Lower leg skin (tissue), 3 donors: ENCODE measurements at regions not wholly inside any gene's neighbourhood (a gene's known extent, or its start where the extent isn't known, plus 50 kb on each side); places are given as distances from the start of the nearest gene placed in this dataset.

Source experiments
- CTCF ChIP-seq, 3 donors: fragments of 450-650 bp; IDR thresholded peaks; one replicate each; pipeline ENCODE4 v1.5.1; 2016; ENCODE audit warnings: antibody characterized with exemption in 3 of 3, mild to moderate bottlenecking in 3 of 3, moderate library complexity in 2 of 3
- POLR2A ChIP-seq, 2 donors: fragments of 450-650 bp; IDR thresholded peaks; one replicate each; pipeline ENCODE4 v1.6.1; 2016 to 2017; ENCODE audit warnings: antibody characterized with exemption in 2 of 2, mild to moderate bottlenecking in 1 of 2, moderate library complexity in 1 of 2

GRCh38 chr2:9762164-9762563 lies 81.1 kb upstream of the TAF1B start:
- TF ChIP-seq CTCF (IDR thresholded peaks at IDR 0.05), result no peak
- TF ChIP-seq POLR2A (IDR thresholded peaks at IDR 0.05), result no peak
